GDM1 (cell line): ENCODE measurements at regions not wholly inside any gene's neighbourhood (a gene's known extent, or its start where the extent isn't known, plus 50 kb on each side); places are given as distances from the start of the nearest gene placed in this dataset.
"Not testable (repeated sequence)": the region's sequence is repeated elsewhere in the genome, so short reads cannot be mapped to it uniquely, and the experiment has no call there.

ENCODE experiments used
- DNase-seq: peaks from one replicate; lab custom pipeline; 2025; lab: John Stamatoyannopoulos, UW

- DNase-seq = no peak
Observed at GRCh38 chr5:40347981-40348725, 331.6 kb upstream of the PTGER4 start.

GRCh38 chr5:40346901-40347300, 332.8 kb upstream of the PTGER4 start:
- no peak for DNase-seq

GRCh38 chr5:40338434-40338833, 341.3 kb upstream of the PTGER4 start:
- not testable (repeated sequence) for DNase-seq

- DNase-seq = no peak
Observed at GRCh38 chr5:40334242-40334635, 345.5 kb upstream of the PTGER4 start.

GRCh38 chr5:40333459-40334241, 346.1 kb upstream of the PTGER4 start:
- DNase-seq = no peak

GRCh38 chr5:40332970-40333369, 346.7 kb upstream of the PTGER4 start:
- DNase-seq = no peak

GRCh38 chr5:40331616-40332015, 348.1 kb upstream of the PTGER4 start:
- DNase-seq = no peak

GRCh38 chr5:40321514-40321913, 358.2 kb upstream of the PTGER4 start:
- no peak for DNase-seq

- DNase-seq = no peak
Observed at GRCh38 chr5:40318395-40318794, 361.3 kb upstream of the PTGER4 start.

GRCh38 chr5:40317023-40317422, 362.7 kb upstream of the PTGER4 start:
- no peak for DNase-seq

- DNase-seq = no peak
Observed at GRCh38 chr5:40315126-40315525, 364.6 kb upstream of the PTGER4 start.

GRCh38 chr5:40314275-40314674, 365.4 kb upstream of the PTGER4 start:
- DNase-seq = no peak

GRCh38 chr5:40312205-40312604, 367.5 kb upstream of the PTGER4 start:
- DNase-seq = no peak

- no peak for DNase-seq
Observed at GRCh38 chr5:40309851-40310250, 369.9 kb upstream of the PTGER4 start.

- no peak for DNase-seq
Observed at GRCh38 chr5:40308867-40309266, 370.8 kb upstream of the PTGER4 start.

GRCh38 chr5:40307920-40308319, 371.8 kb upstream of the PTGER4 start:
- no peak for DNase-seq

GRCh38 chr5:40306869-40307487, 372.7 kb upstream of the PTGER4 start:
- no peak for DNase-seq

- no peak for DNase-seq
Observed at GRCh38 chr5:40292006-40292405, 387.7 kb upstream of the PTGER4 start.

- no peak for DNase-seq
Observed at GRCh38 chr5:40291338-40291737, 388.4 kb upstream of the PTGER4 start.

GRCh38 chr5:40288800-40289485, 390.8 kb upstream of the PTGER4 start:
- no peak for DNase-seq

GRCh38 chr5:40284863-40285262, 394.9 kb upstream of the PTGER4 start:
- no peak for DNase-seq

GRCh38 chr5:40278881-40279280, 400.8 kb upstream of the PTGER4 start:
- DNase-seq = no peak
